SK-N-SH treated with all-trans-retinoic acid at 6 μM for 48 hours (cell line): ENCODE measurements at regions not wholly inside any gene's neighbourhood (a gene's known extent, or its start where the extent isn't known, plus 50 kb on each side); places are given as distances from the start of the nearest gene placed in this dataset.

Source experiments
- ATAC-seq: fragments of 200-7000 bp; cut with Tn5 transposase; 3 replicates; pipeline ENCODE4 v1.9.1; 2020; ENCODE audit warnings: mild to moderate bottlenecking, moderate library complexity
- ARNTL ChIP-seq: fragments of 450-650 bp; formaldehyde crosslinking; IDR thresholded peaks from 2 replicates; pipeline ENCODE4 v1.5.0; 2020; ENCODE audit warnings: low read depth, mild to moderate bottlenecking, moderate library complexity, borderline replicate concordance
- BACH2 ChIP-seq: fragments of 250-450 bp; sonication (Bioruptor Pico); IDR thresholded peaks from 2 replicates; pipeline ENCODE4 v1.9.0; 2021; ENCODE audit warnings: mild to moderate bottlenecking, borderline replicate concordance
- ESRRG ChIP-seq: fragments of 250-450 bp; sonication (Bioruptor Pico); IDR thresholded peaks from 2 replicates; pipeline ENCODE4 v1.6.1; 2021; ENCODE audit warnings: mild to moderate bottlenecking
- GLIS3 ChIP-seq: fragments of 250-450 bp; sonication (Bioruptor Pico); IDR thresholded peaks from 2 replicates; pipeline ENCODE4 v1.5.0; 2020; ENCODE audit warnings: mild to moderate bottlenecking, moderate library complexity
- ISL1 ChIP-seq: fragments of 250-450 bp; sonication (Bioruptor Pico); IDR thresholded peaks from 2 replicates; pipeline ENCODE4 v2.1.2; 2022; ENCODE audit warnings: mild to moderate bottlenecking, moderate library complexity
- OSR1 ChIP-seq: fragments of 250-450 bp; sonication (Bioruptor Pico); IDR thresholded peaks from 2 replicates; pipeline ENCODE4 v1.8.0; 2022; ENCODE audit warnings: moderate library complexity, mild to moderate bottlenecking, inconsistent platforms
- POU6F1 ChIP-seq: fragments of 250-450 bp; sonication (Bioruptor Pico); IDR thresholded peaks from 2 replicates; pipeline ENCODE4 v1.8.0; 2021; ENCODE audit warnings: low read depth, mild to moderate bottlenecking, moderate library complexity, borderline replicate concordance
- PPARA ChIP-seq: fragments of 250-450 bp; sonication (Bioruptor Pico); IDR thresholded peaks from 2 replicates; pipeline ENCODE4 v1.5.0; 2020; ENCODE audit warnings: mild to moderate bottlenecking, borderline replicate concordance
- RARB ChIP-seq: fragments of 250-450 bp; sonication (Bioruptor Pico); IDR thresholded peaks from 2 replicates; pipeline ENCODE4 v1.8.0; 2021; ENCODE audit warnings: mild to moderate bottlenecking, moderate library complexity
- SNAI2 ChIP-seq: fragments of 250-450 bp; sonication (Bioruptor Pico); IDR thresholded peaks from 2 replicates; pipeline ENCODE4 v1.5.0; 2020; ENCODE audit warnings: mild to moderate bottlenecking, moderate library complexity
- TCF4 ChIP-seq: fragments of 250-450 bp; sonication (Bioruptor Pico); IDR thresholded peaks from 2 replicates; pipeline ENCODE4 v1.8.0; 2021; ENCODE audit warnings: mild to moderate bottlenecking, moderate library complexity, borderline replicate concordance
- TOX ChIP-seq: fragments of 250-450 bp; sonication (Bioruptor Pico); IDR thresholded peaks from 2 replicates; pipeline ENCODE4 v1.8.0; 2021; ENCODE audit warnings: mild to moderate bottlenecking, moderate library complexity, borderline replicate concordance
- TSHZ2 ChIP-seq: fragments of 250-450 bp; sonication (Bioruptor Pico); IDR thresholded peaks from 2 replicates; pipeline ENCODE4 v1.5.0; 2020; ENCODE audit warnings: mild to moderate bottlenecking, moderate library complexity
- ZFP3 ChIP-seq: fragments of 250-450 bp; sonication (Bioruptor Pico); IDR thresholded peaks from 2 replicates; pipeline ENCODE4 v1.5.0; 2020; ENCODE audit warnings: mild to moderate bottlenecking, moderate library complexity
- ZFP30 ChIP-seq: fragments of 450-650 bp; formaldehyde crosslinking; IDR thresholded peaks from 2 replicates; pipeline ENCODE4 v1.5.0; 2022; ENCODE audit warnings: mild to moderate bottlenecking, moderate library complexity
- ZNF565 ChIP-seq: fragments of 450-650 bp; formaldehyde crosslinking; conservative IDR thresholded peaks from 2 replicates; pipeline ENCODE4 v1.5.0; 2020; ENCODE audit warnings: low read depth, mild to moderate bottlenecking, moderate library complexity
- ZNF70 ChIP-seq: fragments of 450-650 bp; formaldehyde crosslinking; IDR thresholded peaks from 2 replicates; pipeline ENCODE4 v1.5.0; 2020; ENCODE audit warnings: mild to moderate bottlenecking, moderate library complexity
- ZNF8 ChIP-seq: fragments of 450-650 bp; formaldehyde crosslinking; IDR thresholded peaks from 2 replicates; pipeline ENCODE4 v1.5.0; 2020; ENCODE audit warnings: mild to moderate bottlenecking, moderate library complexity
- TF ChIP-seq, protein P1 (sequence below): fragments of 250-450 bp; sonication (Bioruptor Pico); IDR thresholded peaks from 2 replicates; pipeline ENCODE4 v1.5.1; 2020; ENCODE audit warnings: low read depth, mild to moderate bottlenecking, moderate library complexity

GRCh38 chr10:120732643-120733313 is 118.4 kb upstream of the WDR11 start:
- no peak for ATAC-seq
- TF ChIP-seq OSR1 (CRISPR knock-in tag) = no peak
- no peak for TF ChIP-seq GLIS3 (CRISPR knock-in tag)
- no peak for TF ChIP-seq TOX (CRISPR knock-in tag)
- TF ChIP-seq ZFP3 = no peak
- no peak for TF ChIP-seq ZNF70 (CRISPR knock-in tag)
- TF ChIP-seq ZNF565 (CRISPR knock-in tag) = no peak
- TF ChIP-seq, protein P1, sequence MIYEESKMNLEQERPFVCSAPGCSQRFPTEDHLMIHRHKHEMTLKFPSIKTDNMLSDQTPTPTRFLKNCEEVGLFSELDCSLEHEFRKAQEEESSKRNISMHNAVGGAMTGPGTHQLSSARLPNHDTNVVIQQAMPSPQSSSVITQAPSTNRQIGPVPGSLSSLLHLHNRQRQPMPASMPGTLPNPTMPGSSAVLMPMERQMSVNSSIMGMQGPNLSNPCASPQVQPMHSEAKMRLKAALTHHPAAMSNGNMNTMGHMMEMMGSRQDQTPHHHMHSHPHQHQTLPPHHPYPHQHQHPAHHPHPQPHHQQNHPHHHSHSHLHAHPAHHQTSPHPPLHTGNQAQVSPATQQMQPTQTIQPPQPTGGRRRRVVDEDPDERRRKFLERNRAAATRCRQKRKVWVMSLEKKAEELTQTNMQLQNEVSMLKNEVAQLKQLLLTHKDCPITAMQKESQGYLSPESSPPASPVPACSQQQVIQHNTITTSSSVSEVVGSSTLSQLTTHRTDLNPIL (CRISPR knock-in tag) = no peak
- no peak for TF ChIP-seq BACH2 (CRISPR knock-in tag)
- TF ChIP-seq TCF4 (CRISPR knock-in tag) = no peak
- TF ChIP-seq ESRRG = no peak
- no peak for TF ChIP-seq ZFP30 (CRISPR knock-in tag)
- no peak for TF ChIP-seq TSHZ2
- no peak for TF ChIP-seq POU6F1 (CRISPR knock-in tag)
- TF ChIP-seq SNAI2 (CRISPR knock-in tag) = no peak
- TF ChIP-seq RARB (CRISPR knock-in tag) = no peak
- TF ChIP-seq ARNTL (CRISPR knock-in tag) = no peak
- no peak for TF ChIP-seq ISL1 (CRISPR knock-in tag)

DNA sequence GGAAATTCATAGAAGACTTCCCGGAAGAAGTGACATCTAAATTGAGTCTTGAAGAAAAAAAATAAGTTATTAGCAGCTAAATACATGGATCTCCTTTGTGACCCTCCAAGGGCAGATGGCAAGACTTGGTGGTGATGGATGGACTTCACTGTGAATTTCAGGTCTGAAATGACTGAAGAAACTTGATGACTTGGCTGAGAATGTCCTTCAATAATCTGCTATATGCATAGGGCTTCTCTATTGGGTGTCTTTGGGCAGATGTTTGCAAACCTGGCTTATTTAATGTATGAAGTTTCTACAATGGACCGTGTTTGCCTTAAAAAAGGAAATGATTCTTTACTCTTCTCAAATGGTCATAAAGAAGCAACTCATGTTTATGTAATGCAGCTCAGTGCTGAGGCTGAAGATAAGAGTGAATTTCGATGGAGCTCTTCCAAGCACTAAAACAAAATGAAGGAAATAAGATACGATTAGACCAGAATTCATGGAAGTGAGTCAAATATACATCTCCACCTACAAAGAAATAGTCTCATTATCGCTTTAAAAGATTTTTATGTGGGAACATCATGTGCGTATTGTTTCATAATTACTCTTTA is 116.6 kb upstream of the WDR11 start:
- no peak; the same call in 2 of the 3 replicates for ATAC-seq
- TF ChIP-seq ZNF70 (CRISPR knock-in tag) (no peak), ESRRG (no peak), PPARA (no peak), ZNF8 (CRISPR knock-in tag) (no peak), ZFP3 (no peak), TCF4 (CRISPR knock-in tag) (no peak)

DNA sequence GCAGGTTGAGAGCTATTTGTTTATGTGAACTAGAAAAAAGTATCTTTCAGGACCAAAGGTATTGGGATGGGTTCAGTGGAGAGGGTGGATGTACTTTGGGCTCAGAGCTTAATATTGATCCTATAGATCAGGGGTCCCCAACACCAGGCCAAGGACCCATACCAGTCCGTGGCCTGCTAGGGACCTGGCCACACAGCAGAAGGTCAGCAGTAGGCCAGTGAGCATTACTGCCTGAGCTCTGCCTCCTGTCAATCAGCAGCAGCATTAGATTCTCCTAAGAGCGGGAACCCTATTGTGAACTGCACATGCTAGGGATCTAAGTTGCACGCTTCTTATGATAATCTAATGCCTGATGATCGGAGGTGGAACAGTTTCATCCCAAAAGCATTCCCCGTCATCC is 115.8 kb upstream of the WDR11 start:
- ATAC-seq = peak; percentile 27; the same call in 1 of the 3 replicates

More for the DNA sequence above, 115.8 kb upstream of the WDR11 start:
- TF ChIP-seq TSHZ2 (no peak), POU6F1 (CRISPR knock-in tag) (no peak), BACH2 (CRISPR knock-in tag) (no peak), ESRRG (no peak), ZNF565 (CRISPR knock-in tag) (no peak)
- TF ChIP-seq, protein P1 (CRISPR knock-in tag) = no peak
- TF ChIP-seq, all 23 proteins: peak for 0
